Naive B cell (primary cell): ENCODE measurements at regions not wholly inside any gene's neighbourhood (a gene's known extent, or its start where the extent isn't known, plus 50 kb on each side); places are given as distances from the start of the nearest gene placed in this dataset.

Experiments used
- ATAC-seq, 2 donors: fragments of 150-1000 bp; cut with Tn5 transposase; 2 replicates each; pipeline ENCODE4 v1.10.0; 2021; ENCODE audit warnings: low read depth in 2 of 2, mild to moderate bottlenecking in 2 of 2, moderate library complexity in 2 of 2
- DNase-seq: peaks from one replicate; pipeline ENCODE4 v3.0.0; 2022
- H3K27ac Mint-ChIP-seq, 6 donors: one replicate each; pipeline ENCODE4 v1.8.0; 2020 to 2022; ENCODE audit warnings: mild to moderate bottlenecking in 6 of 6, mixed read lengths in 6 of 6, moderate library complexity in 5 of 6, inconsistent platforms in 2 of 6
- H3K27me3 Mint-ChIP-seq, 3 donors: one replicate each; pipeline ENCODE4 v1.8.0; 2021 to 2022; ENCODE audit warnings: mixed read lengths in 3 of 3, mild to moderate bottlenecking in 1 of 3
- H3K36me3 Mint-ChIP-seq, 2 donors: one replicate each; pipeline ENCODE4 v1.8.0; 2020 to 2022; ENCODE audit warnings: mixed read lengths in 2 of 2, inconsistent platforms in 1 of 2, mild to moderate bottlenecking in 1 of 2
- H3K4me1 Mint-ChIP-seq, 3 donors: one replicate each; pipeline ENCODE4 v1.8.0; 2020 to 2022; ENCODE audit warnings: mixed read lengths in 3 of 3, inconsistent platforms in 1 of 3, mild to moderate bottlenecking in 1 of 3, moderate library complexity in 1 of 3
- H3K4me3 Mint-ChIP-seq, 8 donors: one replicate each; pipeline ENCODE4 v1.8.0; 2020 to 2022; ENCODE audit warnings: mild to moderate bottlenecking in 8 of 8, mixed read lengths in 8 of 8, moderate library complexity in 8 of 8, inconsistent platforms in 2 of 8
- H3K9me3 Mint-ChIP-seq, 7 donors: one replicate each; pipeline ENCODE4 v1.8.0; 2020 to 2022; ENCODE audit warnings: mixed read lengths in 7 of 7, mild to moderate bottlenecking in 5 of 7, inconsistent platforms in 2 of 7, moderate library complexity in 1 of 7

- Mint-ChIP-seq H3K27ac (no peak overlapping the region), H3K4me3 (no peak overlapping the region), H3K4me1 (no peaks in the 10 kb centered on the region), H3K9me3 (peaks cover 0 to 16% (median 8%) of the 10 kb centered on the region in 7 donors), H3K27me3 (no peaks in the 10 kb centered on the region), H3K36me3 (no peaks in the 10 kb centered on the region)
- ATAC-seq (no peak), DNase-seq (no peak)
These were observed 140.0 kb downstream of the RAB38 start for GRCh38 chr11:88035271-88035670.

GRCh38 chr11:88017666-88018065 is 157.6 kb downstream of the RAB38 start:
- ATAC-seq (no peak), DNase-seq (no peak)
- Mint-ChIP-seq H3K27me3 (peaks cover 0 to 5% (median 0%) of the 10 kb centered on the region in 3 donors), H3K36me3 (no peaks in the 10 kb centered on the region), H3K4me3 (no peak overlapping the region), H3K27ac (no peak overlapping the region), H3K4me1 (no peaks in the 10 kb centered on the region), H3K9me3 (no peaks in the 10 kb centered on the region)

GRCh38 chr11:88016392-88017170 is 158.7 kb downstream of the RAB38 start:
- ATAC-seq, result peak in 1 of 2 donors; percentile 39
- peak overlapping the region in 1 of 6 donors; percentile 47 for H3K27ac Mint-ChIP-seq
- H3K27me3 Mint-ChIP-seq, result peaks cover 0 to 5% (median 0%) of the 10 kb centered on the region in 3 donors
- H3K4me1 Mint-ChIP-seq, result no peaks in the 10 kb centered on the region
- no peak overlapping the region for H3K4me3 Mint-ChIP-seq
- no peaks in the 10 kb centered on the region for H3K9me3 Mint-ChIP-seq
- DNase-seq, result peak; percentile 31
- no peaks in the 10 kb centered on the region for H3K36me3 Mint-ChIP-seq

GRCh38 chr11:88015170-88015569 is 160.1 kb downstream of the RAB38 start:
- no peaks in the 10 kb centered on the region for H3K9me3 Mint-ChIP-seq
- DNase-seq, result no peak
- ATAC-seq, result no peak
- H3K4me1 Mint-ChIP-seq, result no peaks in the 10 kb centered on the region
- no peaks in the 10 kb centered on the region for H3K36me3 Mint-ChIP-seq
- no peak overlapping the region for H3K27ac Mint-ChIP-seq
- no peak overlapping the region for H3K4me3 Mint-ChIP-seq
- H3K27me3 Mint-ChIP-seq, result peaks cover 0 to 5% (median 0%) of the 10 kb centered on the region in 3 donors

GRCh38 chr11:88013508-88014065 is 161.7 kb downstream of the RAB38 start:
- Mint-ChIP-seq H3K9me3 (no peaks in the 10 kb centered on the region), H3K27ac (no peak overlapping the region), H3K4me1 (no peaks in the 10 kb centered on the region), H3K27me3 (peaks cover 0 to 5% (median 0%) of the 10 kb centered on the region in 3 donors), H3K36me3 (no peaks in the 10 kb centered on the region), H3K4me3 (no peak overlapping the region)
- ATAC-seq (no peak), DNase-seq (no peak)

GRCh38 chr11:88012456-88012855 is 162.8 kb downstream of the RAB38 start:
- H3K4me1 Mint-ChIP-seq, result no peaks in the 10 kb centered on the region
- no peak overlapping the region for H3K27ac Mint-ChIP-seq
- ATAC-seq (no peak), DNase-seq (no peak)
- H3K36me3 Mint-ChIP-seq, result no peaks in the 10 kb centered on the region
- H3K9me3 Mint-ChIP-seq, result no peaks in the 10 kb centered on the region
- H3K4me3 Mint-ChIP-seq, result no peak overlapping the region
- H3K27me3 Mint-ChIP-seq, result peaks cover 0 to 5% (median 0%) of the 10 kb centered on the region in 3 donors

- H3K4me1 Mint-ChIP-seq, result no peaks in the 10 kb centered on the region
- no peaks in the 10 kb centered on the region for H3K9me3 Mint-ChIP-seq
- no peak overlapping the region for H3K27ac Mint-ChIP-seq
- DNase-seq (no peak), ATAC-seq (no peak)
- H3K4me3 Mint-ChIP-seq, result no peak overlapping the region
- no peaks in the 10 kb centered on the region for H3K36me3 Mint-ChIP-seq
- H3K27me3 Mint-ChIP-seq, result no peaks in the 10 kb centered on the region
These were observed 199.2 kb downstream of the RAB38 start for GRCh38 chr11:87976009-87976408.

- Mint-ChIP-seq H3K27ac (no peak overlapping the region), H3K36me3 (no peaks in the 10 kb centered on the region), H3K9me3 (no peaks in the 10 kb centered on the region), H3K4me1 (no peaks in the 10 kb centered on the region), H3K27me3 (no peaks in the 10 kb centered on the region), H3K4me3 (no peak overlapping the region)
- DNase-seq, result no peak
- no peak for ATAC-seq
These were observed 200.4 kb downstream of the RAB38 start for GRCh38 chr11:87974797-87975196.

GRCh38 chr11:87972133-87972532 is 203.1 kb downstream of the RAB38 start:
- H3K36me3 Mint-ChIP-seq, result no peaks in the 10 kb centered on the region
- ATAC-seq (no peak), DNase-seq (no peak)
- H3K27ac Mint-ChIP-seq, result no peak overlapping the region
- H3K4me3 Mint-ChIP-seq, result no peak overlapping the region
- no peaks in the 10 kb centered on the region for H3K27me3 Mint-ChIP-seq
- H3K4me1 Mint-ChIP-seq, result no peaks in the 10 kb centered on the region
- no peaks in the 10 kb centered on the region for H3K9me3 Mint-ChIP-seq

GRCh38 chr11:87971354-87971753 is 203.9 kb downstream of the RAB38 start:
- H3K4me1 Mint-ChIP-seq, result no peaks in the 10 kb centered on the region
- no peaks in the 10 kb centered on the region for H3K9me3 Mint-ChIP-seq
- no peaks in the 10 kb centered on the region for H3K36me3 Mint-ChIP-seq
- ATAC-seq, result no peak
- H3K4me3 Mint-ChIP-seq, result no peak overlapping the region
- no peaks in the 10 kb centered on the region for H3K27me3 Mint-ChIP-seq
- no peak for DNase-seq
- H3K27ac Mint-ChIP-seq, result no peak overlapping the region

GRCh38 chr11:87970762-87971161 is 204.5 kb downstream of the RAB38 start:
- Mint-ChIP-seq H3K4me1 (no peaks in the 10 kb centered on the region), H3K9me3 (no peaks in the 10 kb centered on the region), H3K36me3 (no peaks in the 10 kb centered on the region), H3K27me3 (no peaks in the 10 kb centered on the region), H3K4me3 (no peak overlapping the region), H3K27ac (no peak overlapping the region)
- no peak for DNase-seq
- no peak for ATAC-seq

- Mint-ChIP-seq H3K4me1 (no peaks in the 10 kb centered on the region), H3K27me3 (no peaks in the 10 kb centered on the region), H3K36me3 (no peaks in the 10 kb centered on the region), H3K27ac (no peak overlapping the region), H3K4me3 (no peak overlapping the region), H3K9me3 (peaks cover 0 to 2% (median 0%) of the 10 kb centered on the region in 7 donors)
- DNase-seq (no peak), ATAC-seq (no peak)
These were observed 207.8 kb downstream of the RAB38 start for GRCh38 chr11:87967459-87967858.

GRCh38 chr11:87966694-87967093 is 208.5 kb downstream of the RAB38 start:
- no peak for DNase-seq
- Mint-ChIP-seq H3K4me1 (no peaks in the 10 kb centered on the region), H3K27me3 (no peaks in the 10 kb centered on the region), H3K4me3 (no peak overlapping the region), H3K36me3 (no peaks in the 10 kb centered on the region), H3K27ac (no peak overlapping the region), H3K9me3 (peaks cover 0 to 2% (median 0%) of the 10 kb centered on the region in 7 donors)
- ATAC-seq, result no peak

- no peak for ATAC-seq
- Mint-ChIP-seq H3K4me1 (no peaks in the 10 kb centered on the region), H3K27ac (no peak overlapping the region), H3K36me3 (no peaks in the 10 kb centered on the region), H3K9me3 (peaks cover 0 to 2% (median 0%) of the 10 kb centered on the region in 7 donors), H3K4me3 (no peak overlapping the region), H3K27me3 (no peaks in the 10 kb centered on the region)
- DNase-seq, result no peak
These were observed 209.0 kb downstream of the RAB38 start for GRCh38 chr11:87966216-87966615.
